Mesenteric fat pad (tissue), 1 donor: ENCODE measurements at regions not wholly inside any gene's neighbourhood (a gene's known extent, or its start where the extent isn't known, plus 50 kb on each side); places are given as distances from the start of the nearest gene placed in this dataset.
"Not testable (repeated sequence)": the region's sequence is repeated elsewhere in the genome, so short reads cannot be mapped to it uniquely, and the experiment has no call there.

Experiments used
- DNase-seq: peaks from one replicate; pipeline ENCODE4 v3.0.0-alpha.2; 2020; ENCODE audit warnings: low spot score
- donor health status: DM: yes; HTN: yes; CAD: no.

DNA sequence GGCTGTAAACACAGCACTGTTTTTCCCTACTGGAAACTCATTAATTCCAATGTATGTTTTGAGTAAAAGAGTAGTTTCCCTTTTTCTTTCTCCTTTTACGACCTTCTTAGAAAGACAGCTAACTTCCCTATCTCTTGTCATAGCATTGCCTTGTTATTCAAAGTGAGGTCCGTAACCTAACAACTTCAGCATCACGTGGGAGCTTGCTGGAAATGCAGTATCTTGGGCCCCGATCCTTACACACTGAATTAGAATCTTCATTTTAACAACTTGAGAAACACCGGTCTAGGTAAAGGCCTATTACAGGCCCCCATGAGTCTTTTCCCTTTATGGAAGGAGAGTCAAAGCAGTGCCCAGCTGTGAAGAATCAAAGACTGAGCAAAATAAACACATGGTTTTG, 230.7 kb upstream of the PRKD1 start:
- DNase-seq, result no peak

- DNase-seq, result no peak
Measured at GRCh38 chr14:30159374-30159773, 231.7 kb upstream of the PRKD1 start.

GRCh38 chr14:30160608-30161007, 233.0 kb upstream of the PRKD1 start:
- DNase-seq, result no peak

- no peak for DNase-seq
Measured at GRCh38 chr14:30162066-30162465, 234.4 kb upstream of the PRKD1 start.

- no peak for DNase-seq
Measured at GRCh38 chr14:30165255-30165654, 237.6 kb upstream of the PRKD1 start.

- DNase-seq, result no peak
Measured at GRCh38 chr14:30177781-30178180, 250.1 kb upstream of the PRKD1 start.

DNA sequence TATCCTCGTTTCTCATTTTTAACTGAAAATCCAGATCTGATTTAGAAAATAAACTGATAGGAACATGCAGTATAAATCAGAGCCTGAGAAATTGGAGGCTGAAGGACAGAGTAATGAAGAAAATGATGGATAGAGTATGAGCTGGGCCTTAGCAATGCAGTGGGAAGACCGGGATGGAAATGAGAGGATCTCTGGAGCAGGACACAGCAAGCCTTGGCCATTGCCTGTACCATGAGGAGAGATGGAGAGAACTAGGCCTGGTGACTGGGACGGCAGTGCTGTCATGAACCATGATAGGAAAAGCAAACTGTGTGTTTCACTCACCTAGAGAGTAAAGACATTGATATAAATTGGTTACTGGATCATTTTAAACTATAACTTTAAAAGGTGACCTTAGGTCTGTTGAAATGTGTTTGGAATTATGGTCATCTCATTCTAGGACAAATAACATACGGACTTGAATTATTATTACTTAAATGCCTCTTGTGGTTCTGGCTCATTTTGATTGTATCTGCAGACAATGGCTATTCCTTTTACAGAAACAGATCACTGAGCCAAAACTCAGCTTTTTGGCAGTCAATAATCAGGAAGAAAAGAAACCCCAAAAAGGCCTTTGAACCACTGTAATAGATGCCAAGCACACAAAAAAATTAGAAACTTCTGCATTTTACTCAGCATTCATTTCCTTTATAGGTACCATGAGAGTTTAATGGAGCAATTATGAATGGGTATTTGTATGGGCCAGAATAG, 251.9 kb upstream of the PRKD1 start:
- no peak for DNase-seq

DNA sequence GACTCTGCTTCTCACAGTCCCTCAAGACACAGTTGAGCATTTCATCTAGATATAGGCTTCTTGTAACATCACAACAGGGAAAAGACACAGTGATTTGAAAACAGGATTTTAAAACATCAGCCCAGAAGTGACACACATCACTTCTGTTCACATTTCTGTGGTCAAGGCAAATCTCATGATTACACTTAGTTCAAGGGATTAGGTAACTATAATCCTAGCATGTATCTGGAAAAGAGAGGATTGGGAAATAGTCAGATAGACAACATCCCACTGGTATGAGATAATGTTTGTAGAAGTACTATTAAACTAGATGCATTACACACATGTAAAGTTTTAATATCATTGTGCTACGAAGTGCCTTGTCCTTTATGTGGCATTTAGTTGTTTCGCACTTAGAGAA, 252.6 kb upstream of the PRKD1 start:
- DNase-seq, result no peak

- DNase-seq, result no peak
Measured at GRCh38 chr14:30185832-30186231, 258.2 kb upstream of the PRKD1 start.

DNA sequence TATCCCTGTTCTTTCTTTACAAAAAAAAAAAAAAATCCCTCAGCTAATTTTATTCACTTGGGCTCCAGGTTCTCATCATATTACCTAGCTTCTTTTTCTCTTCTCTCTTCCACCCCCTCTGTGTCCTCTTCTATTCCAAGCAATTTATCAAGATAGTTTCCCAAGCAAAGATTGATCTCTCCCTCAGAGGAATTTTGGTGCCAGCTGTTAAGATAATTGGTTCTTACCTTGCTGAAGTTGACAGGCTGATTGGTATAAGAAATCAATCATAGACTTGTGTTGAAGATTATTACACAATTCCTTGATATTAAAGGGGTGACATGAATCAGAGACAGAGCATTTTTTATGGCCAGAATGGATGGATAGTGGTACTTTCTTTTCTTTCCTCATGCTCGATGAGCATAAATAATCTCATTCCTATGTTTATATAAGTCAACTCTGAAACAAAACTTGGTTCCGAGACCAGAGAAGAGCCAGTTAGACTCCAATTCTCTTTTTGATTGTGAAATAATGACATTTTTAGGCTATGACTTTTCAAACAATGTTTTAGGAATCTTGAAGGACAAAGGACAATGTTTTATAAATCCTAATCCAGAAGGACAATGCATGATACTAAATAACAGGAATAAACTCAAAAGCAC, 264.1 kb upstream of the PRKD1 start:
- DNase-seq, result no peak

- no peak for DNase-seq
Measured at GRCh38 chr14:30193101-30193500, 265.5 kb upstream of the PRKD1 start.

DNA sequence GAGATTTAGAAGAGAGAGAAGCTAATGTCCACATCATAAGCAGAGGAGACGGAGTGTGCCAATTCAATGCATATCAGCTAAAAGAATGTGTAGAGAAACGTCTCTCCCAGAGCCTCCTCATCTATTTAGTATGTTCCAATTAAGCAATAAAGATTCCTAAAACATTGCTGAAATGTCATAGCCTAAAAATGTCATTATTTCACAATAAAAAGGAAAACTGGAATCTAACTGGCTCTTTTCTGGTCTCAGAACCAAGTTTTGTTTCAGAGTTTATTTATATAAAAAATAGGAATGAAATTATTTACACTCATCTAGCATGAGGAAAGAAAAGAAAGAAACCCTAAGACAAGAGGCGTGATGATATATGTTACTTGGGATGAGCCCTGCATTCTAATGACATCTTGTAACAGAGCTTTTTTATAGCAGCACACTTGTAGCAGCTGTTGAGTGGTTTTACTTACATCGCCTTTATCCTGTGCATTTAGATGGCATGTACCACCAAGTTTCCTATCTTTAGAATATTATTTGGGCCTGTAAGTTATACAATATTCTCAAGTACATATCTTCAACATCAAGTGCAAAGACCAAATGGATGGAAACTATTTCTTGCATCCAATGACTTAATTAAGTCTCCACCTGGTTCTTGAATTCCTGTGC, 266.3 kb upstream of the PRKD1 start:
- no peak for DNase-seq

DNA sequence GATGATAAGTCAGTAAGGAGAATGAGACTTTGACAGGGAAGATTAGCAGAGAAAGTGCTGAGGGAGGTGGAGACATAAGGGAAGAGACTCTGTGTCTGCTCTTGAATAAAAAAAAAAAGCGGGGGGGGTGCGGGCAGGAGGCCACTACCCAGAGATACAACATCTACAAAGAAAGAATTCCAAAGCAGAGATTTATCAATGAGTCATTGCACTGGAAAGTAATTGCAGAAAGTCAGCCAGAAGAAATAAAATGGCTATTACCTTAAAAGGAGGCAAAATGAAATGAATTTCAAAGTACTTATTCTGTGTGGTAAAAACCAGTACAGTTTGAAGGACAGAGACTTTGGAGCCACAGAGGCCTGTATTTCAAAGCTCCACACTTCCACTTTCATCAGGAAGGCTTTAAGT, 267.1 kb upstream of the PRKD1 start:
- DNase-seq, result no peak

- DNase-seq, result no peak
Measured at GRCh38 chr14:30195941-30196340, 268.3 kb upstream of the PRKD1 start.

DNA sequence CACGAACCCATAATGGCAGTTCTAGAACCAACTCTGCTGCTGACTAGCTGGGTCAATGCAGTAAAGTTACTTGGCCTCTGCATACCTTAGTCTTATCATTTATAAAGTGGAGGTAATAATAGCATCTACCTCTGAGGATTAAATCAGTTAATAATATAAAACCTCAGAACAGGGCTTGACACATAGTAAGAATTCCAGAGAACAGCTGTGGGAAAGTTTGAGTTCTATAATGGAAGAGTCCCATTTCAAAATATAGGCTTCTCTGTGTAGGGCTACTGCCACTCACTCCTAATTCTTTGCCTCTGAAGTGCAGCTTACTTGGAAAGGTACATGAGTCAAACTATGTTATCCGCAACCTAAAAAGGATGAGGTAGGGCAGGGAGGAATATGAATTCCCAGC, 269.2 kb upstream of the PRKD1 start:
- DNase-seq, result no peak

DNA sequence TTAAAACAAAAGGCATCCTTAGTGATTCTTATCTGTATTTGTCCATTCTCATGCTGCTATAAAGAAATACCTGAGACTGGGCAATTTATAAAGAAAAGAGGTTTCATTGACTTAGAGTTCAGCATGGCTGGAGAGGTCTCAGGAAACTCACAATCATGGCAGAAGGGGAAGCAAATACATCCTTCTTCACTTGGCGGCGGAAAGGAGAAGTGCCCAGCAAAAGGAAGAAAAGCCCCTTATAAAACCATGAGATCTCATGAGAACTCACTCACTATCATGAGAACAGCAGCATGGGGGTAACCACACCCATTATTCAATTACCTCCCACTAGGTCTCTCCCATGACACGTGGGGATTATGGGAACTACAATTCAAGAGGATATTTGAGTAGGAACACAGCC, 271.1 kb upstream of the PRKD1 start:
- not testable (repeated sequence) for DNase-seq

GRCh38 chr14:30204431-30204980, 276.9 kb upstream of the PRKD1 start:
- no peak for DNase-seq

- DNase-seq, result no peak
Measured at GRCh38 chr14:30209136-30209535, 281.5 kb upstream of the PRKD1 start.

- no peak for DNase-seq
Measured at GRCh38 chr14:30210630-30211029, 283.0 kb upstream of the PRKD1 start.

- DNase-seq, result no peak
Measured at GRCh38 chr14:30211326-30211725, 283.7 kb upstream of the PRKD1 start.

- DNase-seq, result no peak
Measured at GRCh38 chr14:30214014-30214413, 286.4 kb upstream of the PRKD1 start.

- DNase-seq, result no peak
Measured at GRCh38 chr14:30214461-30215090, 286.9 kb upstream of the PRKD1 start.
